ENCODE measurements at regions not wholly inside any gene's neighbourhood (a gene's known extent, or its start where the extent isn't known, plus 50 kb on each side); places are given as distances from the start of the nearest gene placed in this dataset.

GRCh38 chr13:107462501-107462900, 752.8 kb downstream of the LIG4 start:
- H3K4me1 ChIP-seq (ENCODE audit: control insufficient read depth, insufficient read depth, low read length, poor library complexity, severe bottlenecking) = peaks cover 12% of the 10 kb centered on the region
- H3K36me3 ChIP-seq (ENCODE audit: control insufficient read depth, insufficient read depth, low read length) = no peaks in the 10 kb centered on the region
- H3K9me3 ChIP-seq (ENCODE audit: control insufficient read depth, low read length) = no peaks in the 10 kb centered on the region
- 88% methylated on average over 1 of the region's 2 CpGs; no CpG with 5 or more reads in 1 of the 2 experiments for WGBS, 2 experiments (ENCODE audit: insufficient coverage in 2 of 2)
- H3K4me3 ChIP-seq (ENCODE audit: extremely low read depth, insufficient read depth, low read length, poor library complexity, severe bottlenecking) = no peak overlapping the region
- no peak overlapping the region for H3K27ac ChIP-seq (ENCODE audit: low read depth, low read length, severe bottlenecking)

GRCh38 chr13:107461751-107462150, 753.6 kb downstream of the LIG4 start:
- H3K4me1 ChIP-seq (ENCODE audit: control insufficient read depth, insufficient read depth, low read length, poor library complexity, severe bottlenecking) = peaks cover 12% of the 10 kb centered on the region
- no peaks in the 10 kb centered on the region for H3K36me3 ChIP-seq (ENCODE audit: control insufficient read depth, insufficient read depth, low read length)
- no peak overlapping the region for H3K4me3 ChIP-seq (ENCODE audit: extremely low read depth, insufficient read depth, low read length, poor library complexity, severe bottlenecking)
- no peak overlapping the region for H3K27ac ChIP-seq (ENCODE audit: low read depth, low read length, severe bottlenecking)
- no CpG with 5 or more reads among the region's 1 CpG for WGBS, 2 experiments (ENCODE audit: insufficient coverage in 2 of 2)
- H3K9me3 ChIP-seq (ENCODE audit: control insufficient read depth, low read length) = no peaks in the 10 kb centered on the region

- Histone ChIP-seq H3K4me3 (ENCODE audit: extremely low read depth, insufficient read depth, low read length, poor library complexity, severe bottlenecking) (no peak overlapping the region), H3K9me3 (ENCODE audit: control insufficient read depth, low read length) (no peaks in the 10 kb centered on the region), H3K27ac (ENCODE audit: low read depth, low read length, severe bottlenecking) (no peak overlapping the region), H3K4me1 (ENCODE audit: control insufficient read depth, insufficient read depth, low read length, poor library complexity, severe bottlenecking) (peaks cover 4% of the 10 kb centered on the region), H3K36me3 (ENCODE audit: control insufficient read depth, insufficient read depth, low read length) (no peaks in the 10 kb centered on the region)
- 88% methylated on average over 1 of the region's 3 CpGs; no CpG with 5 or more reads in 1 of the 2 experiments for WGBS, 2 experiments (ENCODE audit: insufficient coverage in 2 of 2)
Measured at GRCh38 chr13:107459430-107459829, 755.9 kb downstream of the LIG4 start.

- Histone ChIP-seq H3K36me3 (ENCODE audit: control insufficient read depth, insufficient read depth, low read length) (no peaks in the 10 kb centered on the region), H3K4me3 (ENCODE audit: extremely low read depth, insufficient read depth, low read length, poor library complexity, severe bottlenecking) (no peak overlapping the region), H3K9me3 (ENCODE audit: control insufficient read depth, low read length) (peaks cover 9% of the 10 kb centered on the region), H3K27ac (ENCODE audit: low read depth, low read length, severe bottlenecking) (no peak overlapping the region), H3K4me1 (ENCODE audit: control insufficient read depth, insufficient read depth, low read length, poor library complexity, severe bottlenecking) (peaks cover 4% of the 10 kb centered on the region)
- WGBS, 2 experiments (ENCODE audit: insufficient coverage in 2 of 2) = 90 to 96% methylated on average over 8 of the region's 10 CpGs
Measured at GRCh38 chr13:107458269-107458668, 757.1 kb downstream of the LIG4 start.

GRCh38 chr13:107457686-107458085, 757.6 kb downstream of the LIG4 start:
- Histone ChIP-seq H3K36me3 (ENCODE audit: control insufficient read depth, insufficient read depth, low read length) (no peaks in the 10 kb centered on the region), H3K4me1 (ENCODE audit: control insufficient read depth, insufficient read depth, low read length, poor library complexity, severe bottlenecking) (peaks cover 4% of the 10 kb centered on the region), H3K9me3 (ENCODE audit: control insufficient read depth, low read length) (peaks cover 15% of the 10 kb centered on the region), H3K4me3 (ENCODE audit: extremely low read depth, insufficient read depth, low read length, poor library complexity, severe bottlenecking) (no peak overlapping the region), H3K27ac (ENCODE audit: low read depth, low read length, severe bottlenecking) (peak overlapping the region; percentile 39)
- WGBS, 2 experiments (ENCODE audit: insufficient coverage in 2 of 2) = 86 to 100% methylated on average over 1 of the region's 2 CpGs

- Histone ChIP-seq H3K4me3 (ENCODE audit: extremely low read depth, insufficient read depth, low read length, poor library complexity, severe bottlenecking) (no peak overlapping the region), H3K4me1 (ENCODE audit: control insufficient read depth, insufficient read depth, low read length, poor library complexity, severe bottlenecking) (peaks cover 4% of the 10 kb centered on the region), H3K27ac (ENCODE audit: low read depth, low read length, severe bottlenecking) (no peak overlapping the region), H3K9me3 (ENCODE audit: control insufficient read depth, low read length) (peaks cover 18% of the 10 kb centered on the region), H3K36me3 (ENCODE audit: control insufficient read depth, insufficient read depth, low read length) (no peaks in the 10 kb centered on the region)
- WGBS, 2 experiments (ENCODE audit: insufficient coverage in 2 of 2) = no CpG with 5 or more reads among the region's 2 CpGs
Measured at GRCh38 chr13:107456431-107456830, 758.9 kb downstream of the LIG4 start.

- H3K4me1 ChIP-seq (ENCODE audit: control insufficient read depth, insufficient read depth, low read length, poor library complexity, severe bottlenecking) = peaks cover 3% of the 10 kb centered on the region
Measured at GRCh38 chr13:107452833-107453232, 762.5 kb downstream of the LIG4 start.

GRCh38 chr13:107450931-107451330, 764.4 kb downstream of the LIG4 start:
- Histone ChIP-seq H3K36me3 (ENCODE audit: control insufficient read depth, insufficient read depth, low read length) (no peaks in the 10 kb centered on the region), H3K4me3 (ENCODE audit: extremely low read depth, insufficient read depth, low read length, poor library complexity, severe bottlenecking) (no peak overlapping the region), H3K4me1 (ENCODE audit: control insufficient read depth, insufficient read depth, low read length, poor library complexity, severe bottlenecking) (peaks cover 3% of the 10 kb centered on the region), H3K9me3 (ENCODE audit: control insufficient read depth, low read length) (peaks cover 18% of the 10 kb centered on the region), H3K27ac (ENCODE audit: low read depth, low read length, severe bottlenecking) (no peak overlapping the region)
- WGBS, 2 experiments (ENCODE audit: insufficient coverage in 2 of 2) = 77 to 95% methylated on average over 8 to 10 of the region's 10 CpGs

More at GRCh38 chr13:107452833-107453232, 762.5 kb downstream of the LIG4 start:
- Histone ChIP-seq H3K9me3 (ENCODE audit: control insufficient read depth, low read length) (peaks cover 18% of the 10 kb centered on the region), H3K27ac (ENCODE audit: low read depth, low read length, severe bottlenecking) (no peak overlapping the region), H3K36me3 (ENCODE audit: control insufficient read depth, insufficient read depth, low read length) (no peaks in the 10 kb centered on the region), H3K4me3 (ENCODE audit: extremely low read depth, insufficient read depth, low read length, poor library complexity, severe bottlenecking) (no peak overlapping the region)
- 88 to 94% methylated on average over 2 of the region's 2 CpGs for WGBS, 2 experiments (ENCODE audit: insufficient coverage in 2 of 2)

GRCh38 chr13:107450431-107450830, 764.9 kb downstream of the LIG4 start:
- Histone ChIP-seq H3K4me3 (ENCODE audit: extremely low read depth, insufficient read depth, low read length, poor library complexity, severe bottlenecking) (no peak overlapping the region), H3K36me3 (ENCODE audit: control insufficient read depth, insufficient read depth, low read length) (no peaks in the 10 kb centered on the region), H3K4me1 (ENCODE audit: control insufficient read depth, insufficient read depth, low read length, poor library complexity, severe bottlenecking) (peaks cover 3% of the 10 kb centered on the region), H3K9me3 (ENCODE audit: control insufficient read depth, low read length) (peaks cover 18% of the 10 kb centered on the region), H3K27ac (ENCODE audit: low read depth, low read length, severe bottlenecking) (no peak overlapping the region)
- WGBS, 2 experiments (ENCODE audit: insufficient coverage in 2 of 2) = 96 to 100% methylated on average over 1 to 2 of the region's 6 CpGs

GRCh38 chr13:107447591-107447990, 767.7 kb downstream of the LIG4 start:
- H3K4me1 ChIP-seq (ENCODE audit: control insufficient read depth, insufficient read depth, low read length, poor library complexity, severe bottlenecking) = peaks cover 3% of the 10 kb centered on the region
- H3K36me3 ChIP-seq (ENCODE audit: control insufficient read depth, insufficient read depth, low read length) = no peaks in the 10 kb centered on the region
- no peak overlapping the region for H3K4me3 ChIP-seq (ENCODE audit: extremely low read depth, insufficient read depth, low read length, poor library complexity, severe bottlenecking)
- no peak overlapping the region for H3K27ac ChIP-seq (ENCODE audit: low read depth, low read length, severe bottlenecking)
- 83 to 100% methylated on average over 1 to 3 of the region's 4 CpGs for WGBS, 2 experiments (ENCODE audit: insufficient coverage in 2 of 2)
- peaks cover 2% of the 10 kb centered on the region for H3K9me3 ChIP-seq (ENCODE audit: control insufficient read depth, low read length)

GRCh38 chr13:107441279-107441678, 774.1 kb downstream of the LIG4 start:
- Histone ChIP-seq H3K27ac (ENCODE audit: low read depth, low read length, severe bottlenecking) (no peak overlapping the region), H3K36me3 (ENCODE audit: control insufficient read depth, insufficient read depth, low read length) (no peaks in the 10 kb centered on the region), H3K4me1 (ENCODE audit: control insufficient read depth, insufficient read depth, low read length, poor library complexity, severe bottlenecking) (no peaks in the 10 kb centered on the region), H3K4me3 (ENCODE audit: extremely low read depth, insufficient read depth, low read length, poor library complexity, severe bottlenecking) (no peak overlapping the region), H3K9me3 (ENCODE audit: control insufficient read depth, low read length) (no peaks in the 10 kb centered on the region)
- WGBS, 2 experiments (ENCODE audit: insufficient coverage in 2 of 2) = 84 to 88% methylated on average over 3 of the region's 3 CpGs

Data from mesodermal cell (in vitro differentiated cells).